ENCODE measurements at regions not wholly inside any gene's neighbourhood (a gene's known extent, or its start where the extent isn't known, plus 50 kb on each side); places are given as distances from the start of the nearest gene placed in this dataset.

DNA sequence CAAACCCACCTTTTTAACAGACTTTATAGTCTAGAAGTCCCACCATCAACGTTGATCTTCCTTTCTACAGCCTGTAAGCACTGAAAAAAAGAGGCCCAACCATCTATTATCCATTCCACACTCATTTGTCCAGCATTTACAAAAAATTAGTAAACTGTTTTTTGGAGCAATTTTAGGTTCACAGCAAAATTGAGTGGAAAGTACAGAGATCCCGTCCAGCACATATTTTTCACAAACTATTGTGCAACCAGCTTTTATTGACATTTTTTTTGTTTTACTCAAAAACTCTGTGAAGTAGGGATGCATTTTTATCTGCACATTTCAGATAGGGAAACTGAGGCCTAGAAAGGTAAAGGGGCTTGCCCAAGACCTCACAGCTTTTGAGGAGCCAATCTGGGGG lies 68.6 kb downstream of the TNP1 start:
- TF ChIP-seq, protein P1, sequence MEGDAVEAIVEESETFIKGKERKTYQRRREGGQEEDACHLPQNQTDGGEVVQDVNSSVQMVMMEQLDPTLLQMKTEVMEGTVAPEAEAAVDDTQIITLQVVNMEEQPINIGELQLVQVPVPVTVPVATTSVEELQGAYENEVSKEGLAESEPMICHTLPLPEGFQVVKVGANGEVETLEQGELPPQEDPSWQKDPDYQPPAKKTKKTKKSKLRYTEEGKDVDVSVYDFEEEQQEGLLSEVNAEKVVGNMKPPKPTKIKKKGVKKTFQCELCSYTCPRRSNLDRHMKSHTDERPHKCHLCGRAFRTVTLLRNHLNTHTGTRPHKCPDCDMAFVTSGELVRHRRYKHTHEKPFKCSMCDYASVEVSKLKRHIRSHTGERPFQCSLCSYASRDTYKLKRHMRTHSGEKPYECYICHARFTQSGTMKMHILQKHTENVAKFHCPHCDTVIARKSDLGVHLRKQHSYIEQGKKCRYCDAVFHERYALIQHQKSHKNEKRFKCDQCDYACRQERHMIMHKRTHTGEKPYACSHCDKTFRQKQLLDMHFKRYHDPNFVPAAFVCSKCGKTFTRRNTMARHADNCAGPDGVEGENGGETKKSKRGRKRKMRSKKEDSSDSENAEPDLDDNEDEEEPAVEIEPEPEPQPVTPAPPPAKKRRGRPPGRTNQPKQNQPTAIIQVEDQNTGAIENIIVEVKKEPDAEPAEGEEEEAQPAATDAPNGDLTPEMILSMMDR (IDR thresholded peaks at IDR 0.05; ENCODE audit: low read depth, low read length): no peak
- TF ChIP-seq POLR2A (IDR thresholded peaks at IDR 0.05; ENCODE audit: extremely low read depth, insufficient read length) (no peak), MYC (IDR thresholded peaks at IDR 0.05; ENCODE audit: low read depth, low read length) (no peak)
- TF ChIP-seq, protein P2, sequence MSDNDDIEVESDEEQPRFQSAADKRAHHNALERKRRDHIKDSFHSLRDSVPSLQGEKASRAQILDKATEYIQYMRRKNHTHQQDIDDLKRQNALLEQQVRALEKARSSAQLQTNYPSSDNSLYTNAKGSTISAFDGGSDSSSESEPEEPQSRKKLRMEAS (IDR thresholded peaks at IDR 0.05; ENCODE audit: low read depth, low read length): no peak
